GM12873 (cell line): ENCODE measurements at regions not wholly inside any gene's neighbourhood (a gene's known extent, or its start where the extent isn't known, plus 50 kb on each side); places are given as distances from the start of the nearest gene placed in this dataset.

Source experiments
- CTCF ChIP-seq: IDR thresholded peaks from 2 replicates; pipeline ENCODE4 v1.5.1; 2012; ENCODE audit warnings: low read depth, mild to moderate bottlenecking, moderate library complexity, low read length, control low read depth; ENCODE audit not compliant: insufficient read depth; ENCODE audit errors: missing control alignments

- no peak for TF ChIP-seq CTCF
Observed at GRCh38 chr9:29289365-29289764, 1716.1 kb upstream of the C9orf72 start.

GRCh38 chr9:29290516-29290915, 1717.2 kb upstream of the C9orf72 start:
- TF ChIP-seq CTCF, result no peak

GRCh38 chr9:29297592-29297991, 1724.3 kb upstream of the C9orf72 start:
- TF ChIP-seq CTCF, result no peak

- TF ChIP-seq CTCF, result no peak
Observed at GRCh38 chr9:29311221-29311620, 1737.9 kb upstream of the C9orf72 start.

GRCh38 chr9:29312327-29312726, 1739.0 kb upstream of the C9orf72 start:
- TF ChIP-seq CTCF, result no peak

GRCh38 chr9:29319736-29320513, 1746.6 kb upstream of the C9orf72 start:
- no peak for TF ChIP-seq CTCF

- no peak for TF ChIP-seq CTCF
Observed at GRCh38 chr9:29322240-29322639, 1749.0 kb upstream of the C9orf72 start.
